Activated T-helper 1 cell treated with anti-CD3 and anti-CD28 coated beads, Interleukin-12 subunit alpha, Interleukin-12 subunit beta, Interleukin-2, Interleukin-4 antibody, amounts not matched to agents 30 ng/mL and 10 ng/mL and 1 ng/mL, durations not matched to agents 14 hours and 24 hours and 36 hours (primary cell): ENCODE measurements at regions not wholly inside any gene's neighbourhood (a gene's known extent, or its start where the extent isn't known, plus 50 kb on each side); places are given as distances from the start of the nearest gene placed in this dataset.
A peak's percentile ranks its signal among the peaks of the same experiment; 100 is the strongest.

Experiments
- DNase-seq: peaks from one replicate; pipeline ENCODE4 v3.0.0; 2021; ENCODE audit warnings: low spot score
- H3K27ac Mint-ChIP-seq: one replicate; pipeline ENCODE4 v1.8.0; 2021; ENCODE audit warnings: mild to moderate bottlenecking, mixed read lengths
- H3K27me3 Mint-ChIP-seq: one replicate; pipeline ENCODE4 v1.8.0; 2022; ENCODE audit warnings: mild to moderate bottlenecking, moderate library complexity, mixed read lengths; ENCODE audit not compliant: insufficient read depth
- H3K36me3 Mint-ChIP-seq: one replicate; pipeline ENCODE4 v1.8.0; 2021; ENCODE audit warnings: low read depth, mixed read lengths
- H3K4me1 Mint-ChIP-seq: one replicate; pipeline ENCODE4 v1.8.0; 2021; ENCODE audit warnings: low read depth, mixed read lengths
- H3K4me3 Mint-ChIP-seq: one replicate; pipeline ENCODE4 v1.8.0; 2021; ENCODE audit warnings: mild to moderate bottlenecking, moderate library complexity, mixed read lengths
- H3K9me3 Mint-ChIP-seq: one replicate; pipeline ENCODE4 v1.8.0; 2021; ENCODE audit warnings: mixed read lengths
- intact Hi-C: fragments of 100-400 bp; cut with micrococcal nuclease; formaldehyde crosslinking; loops from one replicate; pipeline ENCODE4 v1.15.1; 2024

- Mint-ChIP-seq H3K36me3 (no peaks in the 10 kb centered on the region), H3K4me1 (peaks cover 27% of the 10 kb centered on the region), H3K9me3 (no peaks in the 10 kb centered on the region), H3K4me3 (peak overlapping the region; percentile 8), H3K27me3 (no peaks in the 10 kb centered on the region), H3K27ac (peak overlapping the region; percentile 25)
- intact Hi-C loops: no loop called here
- peak; percentile 4 for DNase-seq
Measured at GRCh38 chr2:160940699-160941098, 219.5 kb upstream of the TANK start.

- Mint-ChIP-seq H3K4me3 (no peak overlapping the region), H3K36me3 (no peaks in the 10 kb centered on the region), H3K9me3 (no peaks in the 10 kb centered on the region), H3K27ac (no peak overlapping the region), H3K4me1 (peaks cover 27% of the 10 kb centered on the region), H3K27me3 (no peaks in the 10 kb centered on the region)
- no peak for DNase-seq
- intact Hi-C loops: no loop called here
Measured at GRCh38 chr2:160941290-160941846, 218.9 kb upstream of the TANK start.

- peaks cover 27% of the 10 kb centered on the region for H3K4me1 Mint-ChIP-seq
- intact Hi-C loops: no loop called here
- no peak overlapping the region for H3K27ac Mint-ChIP-seq
- H3K4me3 Mint-ChIP-seq: no peak overlapping the region
- DNase-seq: no peak
- H3K9me3 Mint-ChIP-seq: no peaks in the 10 kb centered on the region
- H3K27me3 Mint-ChIP-seq: no peaks in the 10 kb centered on the region
- no peaks in the 10 kb centered on the region for H3K36me3 Mint-ChIP-seq
Measured at GRCh38 chr2:160942476-160943142, 217.6 kb upstream of the TANK start.

GRCh38 chr2:160943414-160943813 is 216.8 kb upstream of the TANK start:
- Mint-ChIP-seq H3K27ac (no peak overlapping the region), H3K36me3 (no peaks in the 10 kb centered on the region), H3K9me3 (no peaks in the 10 kb centered on the region), H3K27me3 (no peaks in the 10 kb centered on the region), H3K4me1 (peaks cover 27% of the 10 kb centered on the region), H3K4me3 (no peak overlapping the region)
- intact Hi-C loops: no loop called here
- DNase-seq: no peak

- Mint-ChIP-seq H3K4me1 (no peaks in the 10 kb centered on the region), H3K4me3 (no peak overlapping the region), H3K27me3 (peaks cover 6% of the 10 kb centered on the region), H3K27ac (no peak overlapping the region), H3K9me3 (no peaks in the 10 kb centered on the region), H3K36me3 (no peaks in the 10 kb centered on the region)
- intact Hi-C loops: no loop called here
- DNase-seq: no peak
Measured at GRCh38 chr2:160952464-160953254, 207.6 kb upstream of the TANK start.

- no peak overlapping the region for H3K27ac Mint-ChIP-seq
- intact Hi-C loops: no loop called here
- H3K4me3 Mint-ChIP-seq: no peak overlapping the region
- no peaks in the 10 kb centered on the region for H3K9me3 Mint-ChIP-seq
- H3K36me3 Mint-ChIP-seq: no peaks in the 10 kb centered on the region
- H3K27me3 Mint-ChIP-seq: peaks cover 6% of the 10 kb centered on the region
- no peaks in the 10 kb centered on the region for H3K4me1 Mint-ChIP-seq
- DNase-seq: no peak
Measured at GRCh38 chr2:160955578-160955977, 204.7 kb upstream of the TANK start.

GRCh38 chr2:160956243-160956802 is 203.9 kb upstream of the TANK start:
- DNase-seq: no peak
- Mint-ChIP-seq H3K4me3 (no peak overlapping the region), H3K4me1 (no peaks in the 10 kb centered on the region), H3K27me3 (peaks cover 6% of the 10 kb centered on the region), H3K9me3 (no peaks in the 10 kb centered on the region), H3K36me3 (no peaks in the 10 kb centered on the region), H3K27ac (no peak overlapping the region)
- intact Hi-C loops: no loop called here

- H3K27me3 Mint-ChIP-seq: peaks cover 12% of the 10 kb centered on the region
- no peak overlapping the region for H3K27ac Mint-ChIP-seq
- no peaks in the 10 kb centered on the region for H3K9me3 Mint-ChIP-seq
- H3K4me1 Mint-ChIP-seq: no peaks in the 10 kb centered on the region
- no peak for DNase-seq
- H3K36me3 Mint-ChIP-seq: no peaks in the 10 kb centered on the region
- H3K4me3 Mint-ChIP-seq: no peak overlapping the region
- intact Hi-C loops: no loop called here
Measured at GRCh38 chr2:160963957-160964356, 196.3 kb upstream of the TANK start.

- no peak for DNase-seq
- Mint-ChIP-seq H3K27ac (no peak overlapping the region), H3K4me1 (no peaks in the 10 kb centered on the region), H3K4me3 (no peak overlapping the region), H3K9me3 (no peaks in the 10 kb centered on the region), H3K36me3 (no peaks in the 10 kb centered on the region), H3K27me3 (peaks cover 14% of the 10 kb centered on the region)
- intact Hi-C loops: no loop called here
Measured at GRCh38 chr2:160967523-160967922, 192.7 kb upstream of the TANK start.

GRCh38 chr2:160968183-160968582 is 192.0 kb upstream of the TANK start:
- Mint-ChIP-seq H3K4me3 (no peak overlapping the region), H3K9me3 (no peaks in the 10 kb centered on the region)

GRCh38 chr2:160970052-160970965 is 189.9 kb upstream of the TANK start:
- H3K4me3 Mint-ChIP-seq: no peak overlapping the region
- peaks cover 15% of the 10 kb centered on the region for H3K27me3 Mint-ChIP-seq
- H3K4me1 Mint-ChIP-seq: no peaks in the 10 kb centered on the region
- DNase-seq: no peak
- no peaks in the 10 kb centered on the region for H3K36me3 Mint-ChIP-seq
- H3K27ac Mint-ChIP-seq: no peak overlapping the region
- intact Hi-C loops: loop anchor here (5.0 kb wide), 3 partner anchors 618 to 718 kb away; no protein-coding TSS in a partner anchor
- H3K9me3 Mint-ChIP-seq: no peaks in the 10 kb centered on the region

More at GRCh38 chr2:160968183-160968582, 192.0 kb upstream of the TANK start:
- intact Hi-C loops: no loop called here
- Mint-ChIP-seq H3K4me1 (no peaks in the 10 kb centered on the region), H3K36me3 (no peaks in the 10 kb centered on the region), H3K27me3 (peaks cover 18% of the 10 kb centered on the region), H3K27ac (no peak overlapping the region)
- no peak for DNase-seq

- H3K4me3 Mint-ChIP-seq: no peak overlapping the region
- H3K27me3 Mint-ChIP-seq: peaks cover 22% of the 10 kb centered on the region
- no peaks in the 10 kb centered on the region for H3K4me1 Mint-ChIP-seq
- H3K9me3 Mint-ChIP-seq: peaks cover 3% of the 10 kb centered on the region
- H3K27ac Mint-ChIP-seq: no peak overlapping the region
- intact Hi-C loops: loop anchor here (5.0 kb wide), 3 partner anchors 622 to 722 kb away; no protein-coding TSS in a partner anchor
- H3K36me3 Mint-ChIP-seq: no peaks in the 10 kb centered on the region
- no peak for DNase-seq
Measured at GRCh38 chr2:160973991-160974390, 186.2 kb upstream of the TANK start.
